ENCODE measurements at regions not wholly inside any gene's neighbourhood (a gene's known extent, or its start where the extent isn't known, plus 50 kb on each side); places are given as distances from the start of the nearest gene placed in this dataset.
A peak's percentile ranks its signal among the peaks of the same experiment; 100 is the strongest.

DNA sequence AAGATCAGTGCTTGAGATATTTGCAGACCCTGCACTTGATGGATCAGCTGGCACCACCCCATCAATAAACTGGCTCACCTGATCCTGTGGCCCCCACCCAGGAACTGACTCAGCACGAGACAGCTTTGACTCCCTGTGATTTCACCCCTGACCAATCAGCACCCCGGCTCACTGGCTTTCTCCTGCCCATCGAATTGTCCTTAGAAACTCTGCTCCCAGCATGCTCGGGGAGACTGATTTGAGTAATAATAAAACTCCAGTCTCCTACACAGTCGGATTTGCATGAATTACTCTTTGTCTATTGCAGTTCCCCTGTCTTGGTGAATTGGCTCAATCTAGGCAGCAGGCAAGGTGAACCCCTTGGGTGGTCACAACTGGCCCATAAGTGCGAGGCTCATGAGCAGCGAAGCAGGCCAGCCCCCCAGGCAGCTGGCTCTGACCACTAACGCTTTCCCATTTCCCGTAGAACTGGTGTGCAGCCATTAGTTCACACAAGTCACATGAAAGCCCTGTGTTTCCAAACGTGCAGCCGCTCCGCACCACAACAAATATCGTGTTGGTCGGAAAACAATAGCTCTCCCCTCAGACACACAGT lies 79.6 kb downstream of the RSPH3 start:
- no peak for DNase-seq (ENCODE audit: low spot score)
- TF ChIP-seq, protein P1, sequence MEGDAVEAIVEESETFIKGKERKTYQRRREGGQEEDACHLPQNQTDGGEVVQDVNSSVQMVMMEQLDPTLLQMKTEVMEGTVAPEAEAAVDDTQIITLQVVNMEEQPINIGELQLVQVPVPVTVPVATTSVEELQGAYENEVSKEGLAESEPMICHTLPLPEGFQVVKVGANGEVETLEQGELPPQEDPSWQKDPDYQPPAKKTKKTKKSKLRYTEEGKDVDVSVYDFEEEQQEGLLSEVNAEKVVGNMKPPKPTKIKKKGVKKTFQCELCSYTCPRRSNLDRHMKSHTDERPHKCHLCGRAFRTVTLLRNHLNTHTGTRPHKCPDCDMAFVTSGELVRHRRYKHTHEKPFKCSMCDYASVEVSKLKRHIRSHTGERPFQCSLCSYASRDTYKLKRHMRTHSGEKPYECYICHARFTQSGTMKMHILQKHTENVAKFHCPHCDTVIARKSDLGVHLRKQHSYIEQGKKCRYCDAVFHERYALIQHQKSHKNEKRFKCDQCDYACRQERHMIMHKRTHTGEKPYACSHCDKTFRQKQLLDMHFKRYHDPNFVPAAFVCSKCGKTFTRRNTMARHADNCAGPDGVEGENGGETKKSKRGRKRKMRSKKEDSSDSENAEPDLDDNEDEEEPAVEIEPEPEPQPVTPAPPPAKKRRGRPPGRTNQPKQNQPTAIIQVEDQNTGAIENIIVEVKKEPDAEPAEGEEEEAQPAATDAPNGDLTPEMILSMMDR (IDR thresholded peaks at IDR 0.05; ENCODE audit: extremely low read depth, missing control alignments): no peak

DNA sequence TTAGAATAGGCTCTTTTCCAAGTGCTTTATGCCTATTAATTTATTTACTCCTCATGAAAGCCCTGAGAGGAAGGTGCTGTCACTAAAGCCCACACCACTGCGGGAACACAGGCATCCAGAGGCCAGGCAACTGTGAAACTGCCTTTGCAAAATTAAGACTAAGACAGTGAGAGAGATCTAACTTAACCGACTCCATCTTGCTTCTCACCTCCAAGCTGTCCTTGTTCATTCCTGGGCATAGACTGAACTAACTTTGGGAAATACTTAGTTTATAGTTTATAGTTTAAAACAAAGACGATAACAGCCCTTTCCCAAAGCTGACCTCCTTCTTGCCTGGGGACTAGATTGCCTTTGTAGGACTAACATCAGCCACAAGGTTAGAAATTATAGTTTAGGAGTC lies 80.1 kb downstream of the RSPH3 start:
- DNase-seq (ENCODE audit: low spot score): no peak
- TF ChIP-seq, protein P1 (IDR thresholded peaks at IDR 0.05; ENCODE audit: extremely low read depth, missing control alignments): no peak

DNA sequence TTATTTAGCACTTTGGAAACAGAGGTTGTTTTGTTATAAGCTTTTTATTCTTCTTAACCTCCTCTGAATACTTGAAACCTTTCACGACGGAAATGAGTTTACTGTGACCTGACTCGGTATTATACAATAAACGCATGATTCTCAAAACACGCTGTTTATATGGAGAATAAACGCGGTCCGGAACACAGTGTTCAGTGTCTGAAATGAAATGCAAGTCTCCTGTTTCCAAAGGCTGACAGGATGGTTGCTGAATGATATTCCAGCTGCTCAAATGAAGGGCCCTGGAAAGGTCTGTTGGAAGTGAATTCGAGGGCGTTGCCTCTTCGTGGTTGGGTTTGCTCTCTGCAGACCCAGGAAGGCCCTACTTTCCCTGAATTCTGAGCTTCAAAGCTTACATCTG lies 83.4 kb downstream of the RSPH3 start:
- DNase-seq (ENCODE audit: low spot score): no peak
- TF ChIP-seq, protein P1 (IDR thresholded peaks at IDR 0.05; ENCODE audit: extremely low read depth, missing control alignments): no peak

DNA sequence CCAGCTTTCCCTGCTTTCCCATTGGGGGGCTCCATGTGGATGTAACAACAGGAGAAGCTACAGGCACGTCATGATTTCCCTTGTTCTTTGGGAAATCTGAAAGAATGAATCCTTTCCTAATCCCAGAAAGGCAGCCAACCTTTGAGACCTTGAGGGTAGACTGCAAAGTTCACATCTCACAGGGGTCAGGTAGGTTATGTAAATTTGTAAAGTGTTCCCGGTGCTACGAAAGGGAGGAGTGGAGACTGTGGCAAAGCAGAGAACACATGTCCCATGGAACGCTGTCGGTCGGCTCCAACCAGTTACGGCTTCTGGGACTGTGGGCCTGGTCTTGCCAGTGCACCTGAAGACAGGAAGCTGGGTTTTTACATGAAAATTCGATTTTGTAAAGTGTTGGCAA lies 85.1 kb downstream of the RSPH3 start:
- no peak for DNase-seq (ENCODE audit: low spot score)
- TF ChIP-seq, protein P1 (IDR thresholded peaks at IDR 0.05; ENCODE audit: extremely low read depth, missing control alignments): no peak

DNA sequence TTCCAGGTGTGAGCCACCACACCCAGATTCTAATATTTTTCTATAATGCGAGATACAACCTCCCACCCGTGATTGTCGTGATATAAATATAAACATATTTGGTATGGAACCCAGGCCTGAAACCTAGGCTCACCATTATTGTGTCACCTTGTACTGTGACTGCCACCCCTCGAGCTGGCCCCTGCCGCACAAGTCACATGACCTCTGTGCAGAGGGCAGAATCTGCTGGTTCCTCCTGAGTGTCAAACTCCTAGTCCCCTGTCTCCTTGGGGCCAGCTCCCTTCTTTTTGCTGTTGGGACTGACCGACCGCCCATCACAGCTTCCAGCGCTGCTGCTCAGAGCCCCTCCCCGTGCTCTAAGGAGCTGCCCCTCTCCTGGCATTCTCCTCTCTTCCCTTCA lies 86.4 kb downstream of the RSPH3 start:
- no peak for DNase-seq (ENCODE audit: low spot score)
- TF ChIP-seq, protein P1 (IDR thresholded peaks at IDR 0.05; ENCODE audit: extremely low read depth, missing control alignments): no peak

DNA sequence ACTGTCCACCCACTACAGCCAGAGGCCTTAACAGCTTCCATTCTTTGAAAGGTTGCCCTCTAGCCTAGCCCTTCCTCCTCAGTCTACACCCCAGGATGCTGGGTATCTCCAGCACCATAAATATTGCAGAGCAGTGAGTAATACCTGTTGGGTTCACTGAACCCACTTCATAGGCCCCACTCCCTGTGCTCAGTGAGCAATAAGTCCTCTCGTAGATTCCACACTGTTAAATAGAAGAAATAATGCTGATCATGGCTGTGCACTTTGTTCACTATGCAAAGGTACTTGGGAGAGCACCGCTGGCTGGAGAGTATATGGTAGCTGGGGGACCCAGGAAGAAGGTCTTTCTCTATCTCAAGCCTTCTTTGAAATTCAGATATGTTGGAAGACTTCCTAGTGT lies 87.3 kb downstream of the RSPH3 start:
- TF ChIP-seq, protein P1 (IDR thresholded peaks at IDR 0.05; ENCODE audit: extremely low read depth, missing control alignments): no peak
- DNase-seq (ENCODE audit: low spot score): no peak

DNA sequence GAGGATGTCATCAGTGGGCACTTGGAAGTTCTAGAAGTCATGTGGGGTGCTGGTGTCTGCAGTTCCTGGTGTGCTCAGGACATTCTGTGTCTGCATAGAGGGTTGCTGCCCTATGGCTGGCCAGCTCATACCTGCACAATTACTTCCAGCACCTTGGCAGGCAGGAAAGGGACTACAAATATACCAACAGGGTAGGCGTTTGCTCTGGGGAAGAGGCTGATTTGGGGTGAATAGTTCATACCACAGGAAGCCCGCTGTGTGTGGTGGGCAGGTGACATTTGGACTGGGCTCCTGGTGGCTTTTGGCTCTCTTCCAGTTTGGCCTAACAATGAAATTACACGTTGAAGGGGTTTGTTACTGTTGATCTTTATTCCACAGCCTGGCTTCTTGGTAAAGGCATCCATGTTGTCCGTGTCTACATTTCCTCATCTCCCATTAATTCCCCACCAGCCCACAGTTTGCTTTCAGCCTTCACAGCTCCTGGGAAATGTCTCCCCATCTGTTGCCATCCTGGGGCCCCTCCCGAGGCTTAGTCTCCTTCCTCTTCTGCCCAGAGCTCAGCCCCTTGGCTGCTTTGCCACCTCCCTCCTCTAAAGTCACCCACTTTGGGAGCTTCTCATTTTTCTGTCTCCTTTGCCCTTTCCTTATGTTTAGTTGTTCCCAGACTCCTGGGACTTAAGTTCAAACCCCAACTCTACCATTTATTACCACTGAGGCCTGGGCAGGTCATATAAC lies 88.1 kb downstream of the RSPH3 start:
- peak; percentile 40 for DNase-seq (ENCODE audit: low spot score)
- TF ChIP-seq, protein P1 (IDR thresholded peaks at IDR 0.05; ENCODE audit: extremely low read depth, missing control alignments): no peak
